Caco-2 (cell line): ENCODE measurements at regions not wholly inside any gene's neighbourhood (a gene's known extent, or its start where the extent isn't known, plus 50 kb on each side); places are given as distances from the start of the nearest gene placed in this dataset.

ENCODE experiments used
- BruUV-seq: library from RNA; stranded (reverse); fragments of 400-500 nt; replicated peaks from 2 replicates; lab custom pipeline; 2021; lab: Mats Ljungman, UMichigan
- CTCF ChIA-PET: fragments of 300-600 bp; sonication (Branson Sonifier 250); formaldehyde crosslinking; loops from one replicate; lab custom pipeline; 2022; ENCODE audit warnings: antibody characterized with exemption; lab: Charles Lee
- POLR2A ChIA-PET: fragments of 300-600 bp; sonication (Branson Sonifier 250); formaldehyde crosslinking; loops from one replicate; lab custom pipeline; 2022; ENCODE audit warnings: antibody characterized with exemption; lab: Charles Lee
- DNase-seq, 2 experiments: peaks; one replicate each; pipeline versions ENCODE4 v3.0.0 to v3.0.0-alpha.2; 2020 to 2022
- H3K27me3 ChIP-seq: replicated peaks from 2 replicates; pipeline ENCODE4 v1.6.0; 2011; ENCODE audit warnings: low read length; ENCODE audit not compliant: control insufficient read depth, insufficient read depth
- H3K36me3 ChIP-seq: 2 replicates; pipeline ENCODE4 v1.5.1; 2011; ENCODE audit warnings: low read length; ENCODE audit not compliant: control insufficient read depth, insufficient read depth
- H3K4me1 ChIP-seq: fragments of 250-450 bp; sonication (Bioruptor Pico); 2 replicates; pipeline ENCODE4 v1.5.1; 2020; ENCODE audit warnings: mild to moderate bottlenecking
- H3K4me3 ChIP-seq: 2 replicates; pipeline ENCODE4 v1.5.1; 2011; ENCODE audit warnings: low read depth, mild to moderate bottlenecking, control low read depth, low read length
- H3K9me3 ChIP-seq: fragments of 250-450 bp; sonication (Bioruptor Pico); 2 replicates; pipeline ENCODE4 v1.5.1; 2020; ENCODE audit warnings: mild to moderate bottlenecking, moderate library complexity
- H3K27ac Mint-ChIP-seq: one replicate; pipeline ENCODE4 v1.8.0; 2022; ENCODE audit warnings: mixed read lengths; ENCODE audit not compliant: unreplicated experiment
- H3K27me3 Mint-ChIP-seq: one replicate; pipeline ENCODE4 v1.8.0; 2022; ENCODE audit warnings: mixed read lengths; ENCODE audit not compliant: insufficient read depth, unreplicated experiment
- H3K36me3 Mint-ChIP-seq: one replicate; pipeline ENCODE4 v1.8.0; 2022; ENCODE audit warnings: mild to moderate bottlenecking, mixed read lengths; ENCODE audit not compliant: insufficient read depth, unreplicated experiment
- H3K4me1 Mint-ChIP-seq: one replicate; pipeline ENCODE4 v1.8.0; 2022; ENCODE audit warnings: low read depth, mixed read lengths; ENCODE audit not compliant: unreplicated experiment
- H3K4me3 Mint-ChIP-seq: one replicate; pipeline ENCODE4 v1.8.0; 2022; ENCODE audit warnings: mild to moderate bottlenecking, moderate library complexity, mixed read lengths; ENCODE audit not compliant: unreplicated experiment
- H3K9me3 Mint-ChIP-seq: one replicate; pipeline ENCODE4 v1.8.0; 2022; ENCODE audit warnings: mixed read lengths; ENCODE audit not compliant: unreplicated experiment
- CTCF ChIP-seq, 2 experiments: fragments of 200-600 bp in 1 of 2; IDR thresholded peaks; 1 replicate in 1 of 2; 2 replicates in 1 of 2; pipeline versions ENCODE4 v1.5.1 to v1.8.0; 2011 to 2022; ENCODE audit warnings: antibody characterized with exemption in 1 of 2, control low read depth in 1 of 2, inconsistent platforms in 1 of 2, low read depth in 1 of 2, low read length in 1 of 2, mild to moderate bottlenecking in 1 of 2, moderate library complexity in 1 of 2; ENCODE audit not compliant: insufficient read depth in 1 of 2, severe bottlenecking in 1 of 2, unreplicated experiment in 1 of 2
- intact Hi-C: fragments of 100-400 bp; cut with micrococcal nuclease; formaldehyde crosslinking; loops from one replicate; pipeline ENCODE4 v1.10.0; 2022; ENCODE audit not compliant: unreplicated experiment

DNA sequence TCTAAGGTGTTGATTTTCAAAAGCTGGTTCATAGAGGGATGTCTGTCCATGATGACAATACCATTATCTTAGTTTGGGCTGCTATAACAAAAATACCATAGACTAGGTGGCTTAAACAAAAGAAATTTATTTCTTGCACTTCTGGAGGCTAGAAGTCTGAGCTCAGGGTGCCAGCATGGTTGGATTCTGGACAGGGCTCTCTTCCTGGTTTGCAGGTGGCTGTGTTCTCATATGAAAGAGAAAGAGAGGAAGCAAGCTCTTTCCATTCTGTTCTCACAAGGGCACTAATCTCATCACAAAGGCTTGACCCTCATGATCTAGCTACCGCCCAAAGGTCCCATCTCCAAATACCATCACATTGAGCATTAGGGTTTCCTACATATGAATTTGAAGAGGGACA, 144.5 kb upstream of the SLC24A3 start:
- no peak overlapping the region for H3K27ac Mint-ChIP-seq
- no peaks in the 10 kb centered on the region for H3K36me3 Mint-ChIP-seq
- H3K9me3 ChIP-seq, result peaks cover 23% of the 10 kb centered on the region
- intact Hi-C loops, result no loop called here
- BruUV-seq, result no TSS peak
- H3K9me3 Mint-ChIP-seq, result peaks cover 26% of the 10 kb centered on the region
- no peaks in the 10 kb centered on the region for H3K27me3 ChIP-seq
- TF ChIP-seq CTCF (IDR thresholded peaks at IDR 0.05; ENCODE audit: insufficient read depth in 1 of 2, low read depth in 1 of 2, low read length in 1 of 2, severe bottlenecking in 1 of 2, unreplicated experiment in 1 of 2), result no peak
- DNase-seq, result no peak
- H3K4me3 Mint-ChIP-seq, result no peak overlapping the region
- H3K4me1 ChIP-seq, result no peaks in the 10 kb centered on the region
- no peaks in the 10 kb centered on the region for H3K4me1 Mint-ChIP-seq
- peaks cover 4% of the 10 kb centered on the region for H3K27me3 Mint-ChIP-seq
- H3K36me3 ChIP-seq, result no peaks in the 10 kb centered on the region
- no peak overlapping the region for H3K4me3 ChIP-seq
- ChIA-PET POLR2A (no interaction called here), CTCF (no interaction called here)

DNA sequence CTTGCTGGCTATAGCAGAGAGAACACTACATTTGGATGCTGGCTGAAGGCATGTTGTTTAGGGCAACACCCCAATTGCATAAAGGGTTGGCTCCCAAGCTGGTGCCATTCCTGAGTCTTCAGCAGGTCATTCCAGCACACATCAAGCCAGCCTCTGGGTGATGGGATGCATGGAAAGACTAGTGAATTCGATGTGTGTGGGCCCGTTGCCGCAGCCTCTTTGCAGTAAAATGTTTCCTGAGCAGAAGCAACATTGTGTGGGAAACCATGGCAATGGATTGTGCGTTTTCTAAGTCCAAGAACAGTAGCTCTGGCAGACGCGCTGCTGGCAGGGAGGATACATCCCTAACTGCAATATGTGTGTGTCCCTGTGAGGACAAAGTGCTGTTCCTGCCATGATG, 142.4 kb upstream of the SLC24A3 start:
- Mint-ChIP-seq H3K9me3 (peaks cover 9% of the 10 kb centered on the region), H3K4me1 (no peaks in the 10 kb centered on the region), H3K36me3 (no peaks in the 10 kb centered on the region), H3K27me3 (peaks cover 4% of the 10 kb centered on the region), H3K4me3 (no peak overlapping the region), H3K27ac (no peak overlapping the region)
- ChIA-PET POLR2A (no interaction called here), CTCF (no interaction called here)
- no peaks in the 10 kb centered on the region for H3K4me1 ChIP-seq
- peaks cover 11% of the 10 kb centered on the region for H3K9me3 ChIP-seq
- no TSS peak for BruUV-seq
- no peak overlapping the region for H3K4me3 ChIP-seq
- no peaks in the 10 kb centered on the region for H3K27me3 ChIP-seq
- H3K36me3 ChIP-seq, result no peaks in the 10 kb centered on the region
- intact Hi-C loops, result no loop called here
- no peak for DNase-seq
- TF ChIP-seq CTCF (IDR thresholded peaks at IDR 0.05; ENCODE audit: insufficient read depth in 1 of 2, low read depth in 1 of 2, low read length in 1 of 2, severe bottlenecking in 1 of 2, unreplicated experiment in 1 of 2), result no peak

GRCh38 chr20:19070681-19071445, 141.6 kb upstream of the SLC24A3 start:
- POLR2A ChIA-PET, result no interaction called here
- CTCF ChIA-PET, result no interaction called here
- Mint-ChIP-seq H3K36me3 (no peaks in the 10 kb centered on the region), H3K9me3 (peaks cover 9% of the 10 kb centered on the region), H3K4me3 (no peak overlapping the region), H3K27me3 (peaks cover 9% of the 10 kb centered on the region), H3K4me1 (no peaks in the 10 kb centered on the region), H3K27ac (no peak overlapping the region)
- no peaks in the 10 kb centered on the region for H3K27me3 ChIP-seq
- no peaks in the 10 kb centered on the region for H3K36me3 ChIP-seq
- no peak for TF ChIP-seq CTCF (IDR thresholded peaks at IDR 0.05; ENCODE audit: insufficient read depth in 1 of 2, low read depth in 1 of 2, low read length in 1 of 2, severe bottlenecking in 1 of 2, unreplicated experiment in 1 of 2)
- intact Hi-C loops, result no loop called here
- H3K9me3 ChIP-seq, result peaks cover 5% of the 10 kb centered on the region
- H3K4me1 ChIP-seq, result no peaks in the 10 kb centered on the region
- no TSS peak for BruUV-seq
- H3K4me3 ChIP-seq, result no peak overlapping the region
- no peak for DNase-seq
